ENCODE measurements at regions not wholly inside any gene's neighbourhood (a gene's known extent, or its start where the extent isn't known, plus 50 kb on each side); places are given as distances from the start of the nearest gene placed in this dataset.

DNA sequence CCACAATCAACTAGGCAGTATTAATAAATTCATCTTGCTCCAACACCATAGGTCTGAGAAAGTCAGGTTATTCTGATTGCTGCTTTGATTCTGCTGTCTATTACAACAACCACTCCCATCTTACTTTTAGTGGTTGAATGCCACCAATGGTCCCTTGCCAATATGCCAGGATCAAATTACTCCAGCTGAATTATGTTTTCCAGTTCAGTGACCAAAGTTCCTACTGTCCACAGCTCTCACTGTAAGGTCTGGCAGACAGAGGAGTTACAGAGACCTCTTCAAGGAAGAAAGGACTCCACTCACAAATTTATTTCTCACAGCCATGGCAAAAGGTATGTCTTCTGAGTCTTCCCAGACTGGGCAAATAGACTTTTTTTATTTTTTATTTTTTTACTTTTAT, 557.0 kb downstream of the HAO1 start:
- no peak for TF ChIP-seq HDGF (IDR thresholded peaks at IDR 0.05; ENCODE audit: borderline replicate concordance)
- TF ChIP-seq, protein P1, sequence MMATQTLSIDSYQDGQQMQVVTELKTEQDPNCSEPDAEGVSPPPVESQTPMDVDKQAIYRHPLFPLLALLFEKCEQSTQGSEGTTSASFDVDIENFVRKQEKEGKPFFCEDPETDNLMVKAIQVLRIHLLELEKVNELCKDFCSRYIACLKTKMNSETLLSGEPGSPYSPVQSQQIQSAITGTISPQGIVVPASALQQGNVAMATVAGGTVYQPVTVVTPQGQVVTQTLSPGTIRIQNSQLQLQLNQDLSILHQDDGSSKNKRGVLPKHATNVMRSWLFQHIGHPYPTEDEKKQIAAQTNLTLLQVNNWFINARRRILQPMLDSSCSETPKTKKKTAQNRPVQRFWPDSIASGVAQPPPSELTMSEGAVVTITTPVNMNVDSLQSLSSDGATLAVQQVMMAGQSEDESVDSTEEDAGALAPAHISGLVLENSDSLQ (IDR thresholded peaks at IDR 0.05) = no peak
